ENCODE measurements at regions not wholly inside any gene's neighbourhood (a gene's known extent, or its start where the extent isn't known, plus 50 kb on each side); places are given as distances from the start of the nearest gene placed in this dataset.

DNA sequence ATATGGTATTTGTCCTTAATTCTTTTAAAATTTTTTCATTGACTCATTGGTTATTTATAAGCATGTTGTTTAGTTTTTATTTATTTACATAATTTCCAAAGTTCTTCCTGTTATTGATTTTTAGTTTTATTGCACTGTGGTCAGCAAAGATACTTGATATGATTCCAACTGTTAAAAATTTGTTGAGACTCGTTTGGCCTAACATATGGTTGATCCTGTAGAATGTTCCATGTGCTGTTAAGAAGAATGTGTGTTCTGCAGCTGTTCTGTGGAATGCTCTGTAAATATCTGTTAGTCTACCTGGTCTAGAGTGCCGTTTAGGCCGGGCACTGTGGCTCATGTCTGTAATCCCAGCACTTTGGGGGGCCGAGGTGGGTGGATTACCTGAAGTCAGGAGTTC is 197.7 kb downstream of the CD109 start:
- TF ChIP-seq, protein P1, sequence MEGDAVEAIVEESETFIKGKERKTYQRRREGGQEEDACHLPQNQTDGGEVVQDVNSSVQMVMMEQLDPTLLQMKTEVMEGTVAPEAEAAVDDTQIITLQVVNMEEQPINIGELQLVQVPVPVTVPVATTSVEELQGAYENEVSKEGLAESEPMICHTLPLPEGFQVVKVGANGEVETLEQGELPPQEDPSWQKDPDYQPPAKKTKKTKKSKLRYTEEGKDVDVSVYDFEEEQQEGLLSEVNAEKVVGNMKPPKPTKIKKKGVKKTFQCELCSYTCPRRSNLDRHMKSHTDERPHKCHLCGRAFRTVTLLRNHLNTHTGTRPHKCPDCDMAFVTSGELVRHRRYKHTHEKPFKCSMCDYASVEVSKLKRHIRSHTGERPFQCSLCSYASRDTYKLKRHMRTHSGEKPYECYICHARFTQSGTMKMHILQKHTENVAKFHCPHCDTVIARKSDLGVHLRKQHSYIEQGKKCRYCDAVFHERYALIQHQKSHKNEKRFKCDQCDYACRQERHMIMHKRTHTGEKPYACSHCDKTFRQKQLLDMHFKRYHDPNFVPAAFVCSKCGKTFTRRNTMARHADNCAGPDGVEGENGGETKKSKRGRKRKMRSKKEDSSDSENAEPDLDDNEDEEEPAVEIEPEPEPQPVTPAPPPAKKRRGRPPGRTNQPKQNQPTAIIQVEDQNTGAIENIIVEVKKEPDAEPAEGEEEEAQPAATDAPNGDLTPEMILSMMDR (IDR thresholded peaks at IDR 0.05; ENCODE audit: insufficient read depth, low read depth, low read length), result no peak
- no peak for TF ChIP-seq EZH2 (IDR thresholded peaks at IDR 0.05; ENCODE audit: insufficient read depth, low read length)

Measured in astrocyte (in vitro differentiated cells and primary cell).